Panc1 (cell line): ENCODE measurements at regions not wholly inside any gene's neighbourhood (a gene's known extent, or its start where the extent isn't known, plus 50 kb on each side); places are given as distances from the start of the nearest gene placed in this dataset.

Experiments
- CTCF ChIP-seq: fragments of 450-650 bp; IDR thresholded peaks from 2 replicates; pipeline ENCODE4 v1.5.1; 2017; ENCODE audit warnings: mild to moderate bottlenecking
- POLR2AphosphoS5 ChIP-seq: IDR thresholded peaks from 2 replicates; pipeline ENCODE4 v1.6.1; 2012; ENCODE audit warnings: mild to moderate bottlenecking, low read depth, low read length, moderate library complexity
- REST ChIP-seq, 2 experiments: IDR thresholded peaks; 2 replicates each; pipeline ENCODE4 v1.6.1; 2011 to 2012; ENCODE audit warnings: low read depth in 2 of 2, control low read depth in 1 of 2, low read length in 1 of 2, mild to moderate bottlenecking in 1 of 2, moderate library complexity in 1 of 2; ENCODE audit not compliant: insufficient read depth in 1 of 2
- SIN3A ChIP-seq: IDR thresholded peaks from 2 replicates; pipeline ENCODE4 v1.6.1; 2012; ENCODE audit warnings: low read depth, mild to moderate bottlenecking, low read length, moderate library complexity, borderline replicate concordance; ENCODE audit not compliant: insufficient read depth

GRCh38 chr5:124061068-124061430 is 549.1 kb downstream of the CSNK1G3 start:
- no peak for TF ChIP-seq REST (IDR thresholded peaks at IDR 0.05; ENCODE audit: insufficient read depth in 1 of 2, low read depth in 2 of 2, low read length in 1 of 2)
- TF ChIP-seq CTCF: no peak
- no peak for TF ChIP-seq SIN3A
- no peak for TF ChIP-seq POLR2AphosphoS5
